DOHH2 (cell line): ENCODE measurements at regions not wholly inside any gene's neighbourhood (a gene's known extent, or its start where the extent isn't known, plus 50 kb on each side); places are given as distances from the start of the nearest gene placed in this dataset.

Source experiments
- EZH2phosphoT487 ChIP-seq: fragments of 200-600 bp; sonication (generic); IDR thresholded peaks from 2 replicates; pipeline ENCODE4 v1.6.1; 2017; ENCODE audit warnings: borderline replicate concordance, mild to moderate bottlenecking, antibody characterized with exemption, low read length, moderate library complexity, mixed read lengths
- TF ChIP-seq, protein P1 (sequence below): fragments of 200-600 bp; sonication (generic); IDR thresholded peaks from one replicate; pipeline ENCODE4 v1.5.1; 2014; ENCODE audit warnings: antibody characterized with exemption, mild to moderate bottlenecking, low read depth, low read length; ENCODE audit not compliant: poor library complexity, severe bottlenecking

DNA sequence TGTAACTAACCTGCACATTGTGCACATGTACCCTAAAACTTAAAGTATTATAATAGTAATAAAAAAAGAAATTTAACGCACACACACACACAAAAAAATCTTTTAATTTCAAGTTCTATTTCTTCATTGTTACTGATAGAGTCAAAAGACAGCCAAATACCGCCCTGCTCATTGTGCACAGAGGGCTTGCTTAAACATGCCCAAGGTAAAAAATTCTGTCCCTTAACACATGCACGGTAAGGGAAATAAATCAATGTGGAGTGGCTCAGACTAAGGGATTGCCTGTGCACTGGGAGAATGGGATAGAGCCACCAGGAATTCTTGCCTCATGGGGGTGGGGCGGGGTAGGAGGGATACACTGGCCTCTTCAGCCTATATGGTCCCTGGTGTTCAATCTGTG lies 468.0 kb downstream of the NUP35 start:
- TF ChIP-seq, protein P1, sequence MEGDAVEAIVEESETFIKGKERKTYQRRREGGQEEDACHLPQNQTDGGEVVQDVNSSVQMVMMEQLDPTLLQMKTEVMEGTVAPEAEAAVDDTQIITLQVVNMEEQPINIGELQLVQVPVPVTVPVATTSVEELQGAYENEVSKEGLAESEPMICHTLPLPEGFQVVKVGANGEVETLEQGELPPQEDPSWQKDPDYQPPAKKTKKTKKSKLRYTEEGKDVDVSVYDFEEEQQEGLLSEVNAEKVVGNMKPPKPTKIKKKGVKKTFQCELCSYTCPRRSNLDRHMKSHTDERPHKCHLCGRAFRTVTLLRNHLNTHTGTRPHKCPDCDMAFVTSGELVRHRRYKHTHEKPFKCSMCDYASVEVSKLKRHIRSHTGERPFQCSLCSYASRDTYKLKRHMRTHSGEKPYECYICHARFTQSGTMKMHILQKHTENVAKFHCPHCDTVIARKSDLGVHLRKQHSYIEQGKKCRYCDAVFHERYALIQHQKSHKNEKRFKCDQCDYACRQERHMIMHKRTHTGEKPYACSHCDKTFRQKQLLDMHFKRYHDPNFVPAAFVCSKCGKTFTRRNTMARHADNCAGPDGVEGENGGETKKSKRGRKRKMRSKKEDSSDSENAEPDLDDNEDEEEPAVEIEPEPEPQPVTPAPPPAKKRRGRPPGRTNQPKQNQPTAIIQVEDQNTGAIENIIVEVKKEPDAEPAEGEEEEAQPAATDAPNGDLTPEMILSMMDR, result no peak
- TF ChIP-seq EZH2phosphoT487, result no peak
